Neural progenitor cell (in vitro differentiated cells): ENCODE measurements at regions not wholly inside any gene's neighbourhood (a gene's known extent, or its start where the extent isn't known, plus 50 kb on each side); places are given as distances from the start of the nearest gene placed in this dataset.

Experiments
- DNase-seq: peaks from one replicate; pipeline ENCODE4 v3.0.0-alpha.2; 2016; ENCODE audit warnings: low spot score
- H2AFZ ChIP-seq: fragments of 200-600 bp; sonication (generic); replicated peaks from 2 replicates; pipeline ENCODE4 v1.6.1; 2016; ENCODE audit warnings: antibody characterized with exemption
- H3F3A ChIP-seq: fragments of 200-600 bp; sonication (generic); 2 replicates; pipeline ENCODE4 v1.6.1; 2016; ENCODE audit warnings: antibody characterized with exemption, low read depth
- H3K27ac ChIP-seq: fragments of 200-600 bp; sonication (generic); 2 replicates; pipeline ENCODE4 v1.5.1; 2016; ENCODE audit warnings: mild to moderate bottlenecking
- H3K27me3 ChIP-seq: fragments of 200-600 bp; sonication (generic); 2 replicates; pipeline ENCODE4 v1.6.1; 2016; ENCODE audit warnings: mild to moderate bottlenecking, moderate library complexity
- H3K36me3 ChIP-seq: fragments of 200-600 bp; sonication (generic); 2 replicates; pipeline ENCODE4 v1.5.1; 2016
- H3K4me1 ChIP-seq: fragments of 200-600 bp; sonication (generic); 2 replicates; pipeline ENCODE4 v1.6.1; 2016; ENCODE audit warnings: mixed run types
- H3K4me2 ChIP-seq: fragments of 200-600 bp; sonication (generic); 2 replicates; pipeline ENCODE4 v1.6.1; 2016
- H3K4me3 ChIP-seq: fragments of 200-600 bp; sonication (generic); 2 replicates; pipeline ENCODE4 v1.5.1; 2016
- H3K79me2 ChIP-seq: fragments of 200-600 bp; sonication (generic); 2 replicates; pipeline ENCODE4 v1.6.1; 2016; ENCODE audit warnings: low read depth
- H3K9ac ChIP-seq: fragments of 200-600 bp; sonication (generic); 2 replicates; pipeline ENCODE4 v1.6.1; 2016
- H3K9me3 ChIP-seq: fragments of 200-600 bp; sonication (generic); 2 replicates; pipeline ENCODE4 v1.5.1; 2016; ENCODE audit warnings: low read depth
- H4K20me1 ChIP-seq: fragments of 200-600 bp; sonication (generic); 2 replicates; pipeline ENCODE4 v1.6.1; 2016; ENCODE audit warnings: low read depth
- H3K27ac Mint-ChIP-seq: 3 replicates; pipeline ENCODE4 v1.8.0; 2021; ENCODE audit warnings: mixed read lengths
- H3K27me3 Mint-ChIP-seq: 2 replicates; pipeline ENCODE4 v1.8.0; 2022; ENCODE audit warnings: low read depth, mild to moderate bottlenecking, inconsistent platforms, moderate library complexity, mixed read lengths; ENCODE audit not compliant: insufficient read depth
- H3K36me3 Mint-ChIP-seq: 3 replicates; pipeline ENCODE4 v1.8.0; 2021; ENCODE audit warnings: mixed read lengths
- H3K4me1 Mint-ChIP-seq: 3 replicates; pipeline ENCODE4 v1.8.0; 2021; ENCODE audit warnings: mixed read lengths
- H3K4me3 Mint-ChIP-seq: 3 replicates; pipeline ENCODE4 v1.8.0; 2021; ENCODE audit warnings: mild to moderate bottlenecking, moderate library complexity, mixed read lengths
- H3K9me3 Mint-ChIP-seq: 3 replicates; pipeline ENCODE4 v1.8.0; 2020; ENCODE audit warnings: mixed read lengths
- EZH2 ChIP-seq: fragments of 200-600 bp; sonication (generic); IDR thresholded peaks from 2 replicates; pipeline ENCODE4 v1.6.1; 2017; ENCODE audit warnings: antibody characterized with exemption, mild to moderate bottlenecking, moderate library complexity
- EZH2phosphoT487 ChIP-seq: fragments of 200-600 bp; sonication (generic); IDR thresholded peaks from 2 replicates; pipeline ENCODE4 v1.6.1; 2017; ENCODE audit warnings: antibody characterized with exemption
- TF ChIP-seq, protein P1 (sequence below): fragments of 200-600 bp; sonication (generic); IDR thresholded peaks from 2 replicates; pipeline ENCODE4 v1.5.1; 2017; ENCODE audit warnings: antibody characterized with exemption, mild to moderate bottlenecking

DNA sequence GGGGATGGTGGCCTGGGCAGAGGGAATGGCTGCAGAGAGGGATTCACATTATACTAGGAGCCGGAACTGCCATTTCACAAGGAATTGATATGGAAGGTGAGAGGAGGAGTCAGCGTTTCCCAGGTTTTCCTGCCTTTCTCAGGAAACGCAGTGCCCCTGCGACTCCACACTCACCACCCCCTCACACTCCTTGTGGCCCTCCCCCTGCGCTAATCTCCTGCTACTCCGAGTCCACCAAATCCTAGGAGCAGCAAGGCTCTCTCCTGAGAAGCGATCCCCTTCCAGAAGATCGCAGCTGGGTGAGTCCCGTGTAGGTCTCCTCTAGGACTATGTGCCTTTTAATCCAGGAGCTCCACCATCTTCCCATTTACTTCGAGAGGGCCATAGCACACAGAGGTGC lies 140.6 kb downstream of the VAPA start:
- Mint-ChIP-seq H3K9me3 (no peaks in the 10 kb centered on the region), H3K36me3 (no peaks in the 10 kb centered on the region), H3K4me3 (no peak overlapping the region), H3K4me1 (peaks cover 23% of the 10 kb centered on the region), H3K27me3 (peaks cover 13% of the 10 kb centered on the region), H3K27ac (peak overlapping the region; percentile 46)
- Histone ChIP-seq H3K4me1 (peaks cover 9% of the 10 kb centered on the region), H4K20me1 (no peaks in the 10 kb centered on the region), H3K4me2 (no peak overlapping the region), H3K79me2 (no peaks in the 10 kb centered on the region), H3K36me3 (no peaks in the 10 kb centered on the region), H3K4me3 (no peak overlapping the region), H3F3A (no peaks in the 10 kb centered on the region), H3K9ac (no peak overlapping the region), H2AFZ (peak overlapping the region; percentile 17), H3K27ac (no peak overlapping the region), H3K27me3 (no peaks in the 10 kb centered on the region), H3K9me3 (no peaks in the 10 kb centered on the region)
- TF ChIP-seq, protein P1, sequence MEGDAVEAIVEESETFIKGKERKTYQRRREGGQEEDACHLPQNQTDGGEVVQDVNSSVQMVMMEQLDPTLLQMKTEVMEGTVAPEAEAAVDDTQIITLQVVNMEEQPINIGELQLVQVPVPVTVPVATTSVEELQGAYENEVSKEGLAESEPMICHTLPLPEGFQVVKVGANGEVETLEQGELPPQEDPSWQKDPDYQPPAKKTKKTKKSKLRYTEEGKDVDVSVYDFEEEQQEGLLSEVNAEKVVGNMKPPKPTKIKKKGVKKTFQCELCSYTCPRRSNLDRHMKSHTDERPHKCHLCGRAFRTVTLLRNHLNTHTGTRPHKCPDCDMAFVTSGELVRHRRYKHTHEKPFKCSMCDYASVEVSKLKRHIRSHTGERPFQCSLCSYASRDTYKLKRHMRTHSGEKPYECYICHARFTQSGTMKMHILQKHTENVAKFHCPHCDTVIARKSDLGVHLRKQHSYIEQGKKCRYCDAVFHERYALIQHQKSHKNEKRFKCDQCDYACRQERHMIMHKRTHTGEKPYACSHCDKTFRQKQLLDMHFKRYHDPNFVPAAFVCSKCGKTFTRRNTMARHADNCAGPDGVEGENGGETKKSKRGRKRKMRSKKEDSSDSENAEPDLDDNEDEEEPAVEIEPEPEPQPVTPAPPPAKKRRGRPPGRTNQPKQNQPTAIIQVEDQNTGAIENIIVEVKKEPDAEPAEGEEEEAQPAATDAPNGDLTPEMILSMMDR = no peak
- TF ChIP-seq EZH2phosphoT487 (no peak), EZH2 (no peak)
- DNase-seq = no peak

DNA sequence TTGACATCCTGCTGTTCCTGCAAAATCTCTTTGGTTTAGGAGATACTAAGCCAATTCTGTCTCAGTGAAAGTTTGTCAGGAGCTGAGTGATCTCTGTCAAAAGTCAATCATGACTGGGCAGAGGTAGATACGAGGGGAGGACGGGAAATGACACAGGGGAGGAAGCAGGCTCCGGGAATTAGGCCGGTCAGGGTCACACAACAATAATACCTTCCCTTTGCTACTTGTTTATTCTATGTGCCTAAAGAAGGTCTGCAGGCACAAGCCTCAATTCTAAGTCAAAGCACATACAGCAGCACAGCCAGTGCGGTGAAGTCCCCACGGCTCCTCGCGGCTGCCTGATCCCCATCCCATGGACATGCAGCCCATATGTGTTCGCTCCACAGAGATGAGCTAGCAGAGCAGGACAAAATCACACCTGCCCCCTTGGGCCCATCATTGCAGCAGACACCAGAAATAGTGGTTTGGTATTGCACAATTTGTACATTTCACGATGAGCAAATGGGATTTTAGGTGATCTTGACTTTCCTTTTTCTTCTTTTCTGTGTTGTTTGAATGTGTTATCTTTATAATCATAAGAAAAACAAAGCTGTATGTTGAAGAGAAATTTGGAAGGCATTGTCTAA lies 141.4 kb downstream of the VAPA start:
- peak overlapping the region; percentile 17 for H2AFZ ChIP-seq
- H3K27me3 ChIP-seq = no peaks in the 10 kb centered on the region
- Mint-ChIP-seq H3K36me3 (no peaks in the 10 kb centered on the region), H3K27ac (peak overlapping the region; percentile 60), H3K4me1 (peaks cover 31% of the 10 kb centered on the region), H3K4me3 (no peak overlapping the region), H3K27me3 (peaks cover 16% of the 10 kb centered on the region), H3K9me3 (no peaks in the 10 kb centered on the region)
- DNase-seq = no peak
- no peaks in the 10 kb centered on the region for H3K9me3 ChIP-seq
- H3K79me2 ChIP-seq = no peaks in the 10 kb centered on the region
- no peaks in the 10 kb centered on the region for H3F3A ChIP-seq
- H3K4me3 ChIP-seq = no peak overlapping the region
- no peak overlapping the region for H3K4me2 ChIP-seq
- H3K36me3 ChIP-seq = no peaks in the 10 kb centered on the region
- no peaks in the 10 kb centered on the region for H4K20me1 ChIP-seq
- H3K4me1 ChIP-seq = peaks cover 18% of the 10 kb centered on the region
- H3K27ac ChIP-seq = no peak overlapping the region
- no peak overlapping the region for H3K9ac ChIP-seq
- no peak for TF ChIP-seq EZH2
- no peak for TF ChIP-seq EZH2phosphoT487
- TF ChIP-seq, protein P1 = no peak

DNA sequence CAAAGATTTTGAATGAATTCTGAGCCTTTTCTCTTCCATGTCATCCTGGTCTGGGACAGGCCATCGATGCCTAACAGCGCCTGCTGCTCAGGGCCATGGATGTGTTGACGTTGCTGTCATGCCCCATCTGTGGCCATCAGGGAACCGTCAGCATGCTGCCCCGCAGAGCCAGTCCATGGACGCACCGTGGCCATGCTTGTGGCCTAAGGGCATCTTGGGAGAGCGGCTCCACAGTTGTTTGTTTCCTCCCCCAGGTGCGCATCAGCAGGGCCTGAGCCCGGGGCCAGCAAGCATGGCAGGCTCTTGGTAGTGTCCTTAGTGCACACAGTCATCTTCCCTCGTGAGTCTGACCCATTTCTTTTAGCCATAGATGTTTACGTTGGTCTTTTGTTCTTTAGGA lies 142.7 kb downstream of the VAPA start:
- Histone ChIP-seq H3K9me3 (no peaks in the 10 kb centered on the region), H3K36me3 (no peaks in the 10 kb centered on the region), H3K27me3 (no peaks in the 10 kb centered on the region), H3K27ac (no peak overlapping the region), H2AFZ (no peak overlapping the region), H3K79me2 (no peaks in the 10 kb centered on the region), H3K4me2 (no peak overlapping the region), H3K9ac (no peak overlapping the region), H3F3A (no peaks in the 10 kb centered on the region), H3K4me3 (no peak overlapping the region), H4K20me1 (no peaks in the 10 kb centered on the region), H3K4me1 (peaks cover 23% of the 10 kb centered on the region)
- Mint-ChIP-seq H3K4me1 (peaks cover 43% of the 10 kb centered on the region), H3K4me3 (no peak overlapping the region), H3K9me3 (no peaks in the 10 kb centered on the region), H3K27ac (no peak overlapping the region), H3K36me3 (no peaks in the 10 kb centered on the region), H3K27me3 (peaks cover 16% of the 10 kb centered on the region)
- TF ChIP-seq EZH2 (no peak), EZH2phosphoT487 (no peak)
- TF ChIP-seq, protein P1 = no peak
- no peak for DNase-seq
